ENCODE measurements at regions not wholly inside any gene's neighbourhood (a gene's known extent, or its start where the extent isn't known, plus 50 kb on each side); places are given as distances from the start of the nearest gene placed in this dataset.

GRCh38 chr1:57674801-57675200 lies 250.9 kb upstream of the DAB1 start:
- Histone ChIP-seq H2AFZ (ENCODE audit: low read depth, low read length) (no peak overlapping the region), H3K9ac (ENCODE audit: low read length) (no peak overlapping the region), H3K4me2 (ENCODE audit: low read length) (no peak overlapping the region)

GRCh38 chr1:57672346-57673140 lies 248.7 kb upstream of the DAB1 start:
- H2AFZ ChIP-seq (ENCODE audit: low read depth, low read length) = no peak overlapping the region
- no peaks in the 10 kb centered on the region for H3K27me3 ChIP-seq (ENCODE audit: low read depth, low read length)
- H4K20me1 ChIP-seq (ENCODE audit: insufficient read depth, low read length) = no peaks in the 10 kb centered on the region
- H3K27ac ChIP-seq (ENCODE audit: low read length) = no peak overlapping the region
- H3K9me3 ChIP-seq (ENCODE audit: insufficient read depth, low read length) = no peaks in the 10 kb centered on the region
- no peaks in the 10 kb centered on the region for H3K79me2 ChIP-seq (ENCODE audit: low read length)
- TF ChIP-seq CTCF (IDR thresholded peaks at IDR 0.05; ENCODE audit: low read depth, low read length) (no peak), EZH2phosphoT487 (IDR thresholded peaks at IDR 0.05; ENCODE audit: low read depth) (no peak)
- no peak overlapping the region for H3K4me2 ChIP-seq (ENCODE audit: low read length)
- no peaks in the 10 kb centered on the region for H3K4me1 ChIP-seq (ENCODE audit: low read length)
- H3K9ac ChIP-seq (ENCODE audit: low read length) = no peak overlapping the region
- no peak overlapping the region for H3K4me3 ChIP-seq (ENCODE audit: low read length)
- H3K36me3 ChIP-seq (replicated peaks; ENCODE audit: low read depth, low read length) = no peaks in the 10 kb centered on the region

More at GRCh38 chr1:57674801-57675200, 250.9 kb upstream of the DAB1 start:
- no peaks in the 10 kb centered on the region for H3K9me3 ChIP-seq (ENCODE audit: insufficient read depth, low read length)
- H3K27ac ChIP-seq (ENCODE audit: low read length) = no peak overlapping the region
- H4K20me1 ChIP-seq (ENCODE audit: insufficient read depth, low read length) = no peaks in the 10 kb centered on the region
- no peak overlapping the region for H3K4me3 ChIP-seq (ENCODE audit: low read length)
- no peaks in the 10 kb centered on the region for H3K79me2 ChIP-seq (ENCODE audit: low read length)
- TF ChIP-seq CTCF (IDR thresholded peaks at IDR 0.05; ENCODE audit: low read depth, low read length) (no peak), EZH2phosphoT487 (IDR thresholded peaks at IDR 0.05; ENCODE audit: low read depth) (no peak)
- H3K27me3 ChIP-seq (ENCODE audit: low read depth, low read length) = no peaks in the 10 kb centered on the region
- no peaks in the 10 kb centered on the region for H3K4me1 ChIP-seq (ENCODE audit: low read length)
- H3K36me3 ChIP-seq (replicated peaks; ENCODE audit: low read depth, low read length) = no peaks in the 10 kb centered on the region

GRCh38 chr1:57671750-57672149 lies 247.9 kb upstream of the DAB1 start:
- Histone ChIP-seq H3K79me2 (ENCODE audit: low read length) (no peaks in the 10 kb centered on the region), H3K4me3 (ENCODE audit: low read length) (no peak overlapping the region), H3K9ac (ENCODE audit: low read length) (no peak overlapping the region), H3K4me1 (ENCODE audit: low read length) (no peaks in the 10 kb centered on the region), H3K27ac (ENCODE audit: low read length) (no peak overlapping the region), H2AFZ (ENCODE audit: low read depth, low read length) (no peak overlapping the region), H3K27me3 (ENCODE audit: low read depth, low read length) (no peaks in the 10 kb centered on the region), H3K36me3 (replicated peaks; ENCODE audit: low read depth, low read length) (no peaks in the 10 kb centered on the region), H4K20me1 (ENCODE audit: insufficient read depth, low read length) (no peaks in the 10 kb centered on the region), H3K4me2 (ENCODE audit: low read length) (no peak overlapping the region), H3K9me3 (ENCODE audit: insufficient read depth, low read length) (no peaks in the 10 kb centered on the region)
- TF ChIP-seq CTCF (IDR thresholded peaks at IDR 0.05; ENCODE audit: low read depth, low read length) = no peak
- TF ChIP-seq EZH2phosphoT487 (IDR thresholded peaks at IDR 0.05; ENCODE audit: low read depth) = no peak

GRCh38 chr1:57659804-57660203 lies 235.9 kb upstream of the DAB1 start:
- peaks cover 19% of the 10 kb centered on the region for H3K4me1 ChIP-seq (ENCODE audit: low read length)
- H3K4me2 ChIP-seq (ENCODE audit: low read length) = no peak overlapping the region
- no peaks in the 10 kb centered on the region for H3K27me3 ChIP-seq (ENCODE audit: low read depth, low read length)
- H3K79me2 ChIP-seq (ENCODE audit: low read length) = no peaks in the 10 kb centered on the region
- no peaks in the 10 kb centered on the region for H3K36me3 ChIP-seq (replicated peaks; ENCODE audit: low read depth, low read length)
- TF ChIP-seq EZH2phosphoT487 (IDR thresholded peaks at IDR 0.05; ENCODE audit: low read depth) (no peak), CTCF (IDR thresholded peaks at IDR 0.05; ENCODE audit: low read depth, low read length) (no peak)
- H2AFZ ChIP-seq (ENCODE audit: low read depth, low read length) = no peak overlapping the region
- no peaks in the 10 kb centered on the region for H4K20me1 ChIP-seq (ENCODE audit: insufficient read depth, low read length)
- H3K9me3 ChIP-seq (ENCODE audit: insufficient read depth, low read length) = no peaks in the 10 kb centered on the region
- no peak overlapping the region for H3K4me3 ChIP-seq (ENCODE audit: low read length)
- no peak overlapping the region for H3K9ac ChIP-seq (ENCODE audit: low read length)
- H3K27ac ChIP-seq (ENCODE audit: low read length) = no peak overlapping the region
